CD4-positive, alpha-beta T cell treated with Interleukin-4 for 4 hours (primary cell): ENCODE measurements at regions not wholly inside any gene's neighbourhood (a gene's known extent, or its start where the extent isn't known, plus 50 kb on each side); places are given as distances from the start of the nearest gene placed in this dataset.
"Not testable (repeated sequence)": the region's sequence is repeated elsewhere in the genome, so short reads cannot be mapped to it uniquely, and the experiment has no call there.

Experiments
- DNase-seq: peaks from one replicate; pipeline ENCODE4 v3.0.0-alpha.2; 2020

DNA sequence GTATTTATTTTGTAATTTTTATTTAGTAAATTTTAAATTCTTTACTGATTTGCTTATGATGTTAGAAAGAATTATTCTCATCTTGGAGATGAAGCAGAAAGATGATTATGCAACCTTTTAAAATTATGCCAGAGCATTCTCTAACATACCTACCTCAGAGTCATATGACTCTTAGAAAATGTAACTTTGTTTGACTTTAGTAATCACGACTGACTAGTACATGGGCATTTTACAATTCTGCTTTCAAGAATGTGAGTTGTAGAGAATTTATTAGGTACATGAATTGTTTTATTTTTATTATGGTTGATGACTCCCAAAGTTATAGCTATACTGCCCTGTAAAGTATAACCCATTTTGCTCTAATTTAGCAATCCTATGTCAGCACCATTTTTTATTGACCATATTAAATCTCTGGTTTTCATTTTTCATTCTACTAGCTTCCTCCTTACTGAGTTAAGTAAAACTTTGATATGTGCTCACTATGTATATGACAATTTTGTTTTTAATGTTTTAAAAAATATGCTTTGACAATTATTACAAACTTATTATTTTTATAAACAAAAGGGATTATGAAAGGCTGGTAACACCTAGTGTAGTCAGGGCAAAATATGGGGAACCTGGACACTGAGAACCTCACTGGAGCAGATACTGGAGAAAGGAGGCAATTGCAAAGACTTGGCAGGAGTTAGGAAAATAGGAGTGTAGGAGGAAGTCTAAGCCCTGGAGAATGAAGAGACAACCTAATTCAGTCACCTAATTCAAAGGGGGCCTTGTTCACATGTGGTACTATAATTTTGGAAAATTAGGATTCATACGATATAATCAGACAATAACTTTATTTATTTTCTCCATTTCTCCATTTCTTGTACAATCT lies 249.7 kb upstream of the DAB2 start:
- no peak for DNase-seq

DNA sequence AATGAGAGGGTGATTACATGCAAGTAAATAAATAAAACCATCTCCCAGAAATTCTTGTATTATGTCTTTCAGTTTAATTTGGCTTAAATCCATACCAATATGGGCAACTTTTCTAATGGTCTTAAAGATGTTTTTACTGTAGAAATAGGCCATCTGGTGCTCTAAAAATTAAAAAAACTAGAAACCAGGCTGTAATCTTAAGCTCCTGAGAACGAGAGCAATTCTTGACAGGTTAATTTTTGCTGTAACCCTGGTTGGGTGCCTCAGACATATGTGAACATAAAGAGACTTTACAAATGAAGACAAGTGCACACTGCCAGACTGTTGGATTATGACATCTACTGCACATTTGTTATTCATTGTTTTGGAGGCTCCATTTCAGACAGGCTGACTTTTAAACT lies 246.8 kb upstream of the DAB2 start:
- DNase-seq = no peak

DNA sequence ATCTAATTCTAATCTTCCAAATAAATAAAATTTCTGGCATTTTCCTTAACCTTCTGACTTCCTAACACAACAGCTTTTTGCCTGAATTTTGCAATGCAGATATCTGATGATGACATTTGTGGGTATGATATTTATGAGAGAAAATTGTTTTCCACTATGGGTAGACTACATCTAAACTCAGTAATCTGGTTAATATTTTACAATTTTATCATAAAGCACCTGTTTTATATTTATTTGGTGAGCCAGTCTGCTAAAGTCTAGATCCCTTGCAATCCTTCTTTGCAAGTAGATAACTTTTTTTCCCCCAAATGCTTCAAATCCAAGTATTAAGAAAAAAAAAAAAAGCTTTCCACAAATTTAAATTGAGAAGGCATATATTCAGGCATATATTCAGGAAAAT lies 246.2 kb upstream of the DAB2 start:
- no peak for DNase-seq

GRCh38 chr5:39670391-39670790 lies 245.6 kb upstream of the DAB2 start:
- no peak for DNase-seq

GRCh38 chr5:39668980-39669379 lies 244.2 kb upstream of the DAB2 start:
- DNase-seq = no peak

DNA sequence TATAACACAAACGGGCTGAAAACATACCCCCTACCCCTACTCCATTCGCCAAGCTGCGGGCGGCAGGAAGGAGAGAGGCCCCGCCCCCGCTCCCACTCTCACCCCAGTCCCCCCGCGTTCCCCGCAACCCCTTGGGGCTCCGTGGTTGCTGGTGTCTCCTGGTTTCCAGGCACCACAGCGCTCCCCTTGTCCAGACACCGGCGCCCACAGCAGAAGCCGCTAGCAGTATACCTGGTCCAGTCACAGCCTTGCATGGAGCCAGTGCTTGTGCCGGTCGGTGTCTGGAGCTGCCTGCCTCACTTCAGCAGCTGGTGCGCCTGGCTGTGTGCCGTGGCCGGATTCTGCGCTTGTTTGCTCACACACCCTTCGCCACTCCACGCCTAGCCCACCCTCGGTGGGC lies 240.5 kb upstream of the DAB2 start:
- DNase-seq = no peak

GRCh38 chr5:39662945-39663344 lies 238.2 kb upstream of the DAB2 start:
- no peak for DNase-seq

DNA sequence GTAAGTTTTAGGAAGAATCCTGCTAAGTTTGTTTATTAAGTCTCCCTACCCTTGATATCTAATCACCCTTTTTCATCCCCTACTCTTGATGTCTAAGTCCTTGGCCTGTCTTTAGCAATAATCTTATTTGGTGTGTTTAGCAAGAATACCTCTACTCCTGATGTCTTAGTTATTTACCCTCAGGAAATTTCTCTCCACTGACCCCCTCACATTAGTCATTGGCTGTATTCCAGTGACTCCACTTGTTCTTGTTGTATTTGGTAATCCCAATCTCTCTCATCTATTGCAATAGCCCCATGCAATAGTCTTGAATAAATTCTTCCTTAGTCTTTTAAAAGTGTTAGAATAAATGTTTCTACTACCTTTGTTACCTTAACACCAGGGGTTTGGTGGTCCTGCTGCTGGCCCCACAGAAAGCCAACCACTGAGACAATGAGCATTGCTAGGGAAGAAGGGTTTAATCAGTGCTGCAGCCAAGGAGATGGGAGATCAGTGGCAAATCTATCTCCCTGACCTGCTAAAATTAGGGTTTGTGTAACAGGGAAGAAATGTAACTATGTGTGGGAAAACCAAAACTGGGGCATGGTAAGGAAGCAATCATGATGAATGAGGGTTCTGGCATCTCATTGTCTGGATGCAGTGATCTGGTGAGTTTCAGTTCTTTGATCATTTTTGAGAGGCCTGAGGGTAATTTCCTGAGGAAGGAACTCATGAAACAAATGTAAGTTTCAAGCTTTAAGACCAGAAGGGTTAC lies 236.4 kb upstream of the DAB2 start:
- DNase-seq = no peak

DNA sequence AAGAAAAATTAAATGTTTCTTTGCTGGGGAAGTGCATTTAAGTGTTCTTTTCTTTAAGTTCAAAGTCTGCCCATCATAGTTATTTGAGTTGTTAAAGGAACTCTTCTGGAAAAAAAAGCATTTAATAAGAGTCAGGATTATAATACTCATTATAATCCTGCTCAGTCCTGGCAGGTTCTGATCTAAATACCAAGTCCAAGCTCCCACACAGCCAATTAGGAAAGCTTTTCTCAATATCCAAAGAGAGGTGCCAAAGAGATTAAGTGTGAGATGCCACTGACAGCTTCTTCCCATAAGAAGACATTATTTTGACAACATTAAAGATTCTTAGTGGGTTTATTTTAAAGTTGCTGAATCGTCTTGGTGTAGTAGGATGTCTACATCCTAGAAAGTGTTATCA lies 235.2 kb upstream of the DAB2 start:
- no peak for DNase-seq

GRCh38 chr5:39658866-39659265 lies 234.1 kb upstream of the DAB2 start:
- DNase-seq = no peak

DNA sequence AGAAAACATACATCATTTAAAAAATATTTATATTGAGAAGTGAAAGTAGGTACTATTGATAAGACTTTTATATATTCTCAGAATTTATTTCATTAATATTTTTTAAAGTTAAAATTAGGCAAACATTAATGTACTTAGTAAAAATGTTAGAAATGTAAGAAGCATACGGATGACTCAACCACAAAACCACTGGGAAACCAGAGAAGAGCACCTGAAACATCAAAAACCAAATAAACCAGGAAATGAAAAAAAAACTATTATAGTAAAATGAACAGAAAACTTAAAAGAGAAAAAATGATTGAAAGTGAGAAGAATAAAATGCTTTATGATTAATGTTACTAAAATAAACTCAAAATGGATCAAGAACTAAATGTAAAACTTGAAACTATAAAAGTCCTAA lies 233.2 kb upstream of the DAB2 start:
- no peak for DNase-seq

- no peak for DNase-seq
These were observed 231.8 kb upstream of the DAB2 start for GRCh38 chr5:39656600-39656999.

- DNase-seq = no peak
These were observed 229.9 kb upstream of the DAB2 start for GRCh38 chr5:39654715-39655114.

GRCh38 chr5:39652481-39652880 lies 227.7 kb upstream of the DAB2 start:
- not testable (repeated sequence) for DNase-seq

GRCh38 chr5:39652036-39652435 lies 227.3 kb upstream of the DAB2 start:
- no peak for DNase-seq

GRCh38 chr5:39650008-39650762 lies 225.4 kb upstream of the DAB2 start:
- DNase-seq = no peak

DNA sequence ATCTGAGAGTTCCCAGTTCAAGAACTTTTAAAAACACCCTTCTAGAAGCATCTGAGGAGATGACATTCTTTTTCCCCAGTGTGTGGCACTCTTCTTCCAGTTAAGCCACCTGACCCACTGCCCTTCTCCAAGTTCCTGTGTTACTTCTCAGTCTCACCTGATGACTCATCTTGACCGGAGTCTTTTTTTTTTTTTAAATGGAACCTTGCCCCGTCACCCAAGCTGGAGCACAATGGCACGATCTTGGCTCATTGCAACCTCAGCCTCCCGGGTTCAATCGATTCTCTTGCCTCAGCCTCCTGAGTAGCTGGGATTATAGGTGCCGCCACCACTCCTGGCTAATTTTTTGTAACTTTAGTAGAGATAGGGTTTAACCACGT lies 224.1 kb upstream of the DAB2 start:
- DNase-seq = no peak

DNA sequence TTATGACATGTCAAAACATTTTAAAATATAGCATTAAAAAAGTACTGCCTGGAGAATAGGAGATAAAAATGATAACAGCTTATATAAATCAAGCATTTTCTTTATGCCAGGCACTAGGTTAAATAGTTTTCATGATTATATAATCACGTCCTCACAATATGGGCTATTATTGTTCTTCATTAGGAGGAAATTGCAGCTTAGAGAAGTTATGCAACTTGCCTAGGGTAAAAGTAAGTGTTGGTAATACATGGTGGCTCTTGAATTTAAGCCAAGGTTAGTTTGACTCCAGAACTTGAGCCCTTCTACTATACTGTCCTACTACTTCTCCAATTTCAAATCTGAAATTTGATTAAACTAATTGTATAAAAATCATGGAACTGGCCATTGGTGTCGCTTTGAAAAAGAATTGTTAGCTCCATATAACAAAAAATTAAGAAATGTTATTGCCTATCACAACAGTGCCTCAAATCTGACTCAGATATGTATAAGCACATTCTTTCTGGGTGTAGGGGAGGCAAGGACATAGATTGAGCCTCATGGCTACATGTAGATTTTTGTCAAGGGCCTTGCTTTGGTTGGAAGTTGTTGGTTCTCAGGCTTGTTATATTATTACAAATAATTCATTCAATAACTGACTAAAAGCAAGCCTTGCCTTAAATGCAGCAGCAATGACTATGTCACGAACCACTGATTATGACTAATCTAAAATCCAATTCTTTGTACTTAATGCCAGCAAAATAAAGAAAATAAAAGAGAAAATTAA lies 223.5 kb upstream of the DAB2 start:
- DNase-seq = no peak

DNA sequence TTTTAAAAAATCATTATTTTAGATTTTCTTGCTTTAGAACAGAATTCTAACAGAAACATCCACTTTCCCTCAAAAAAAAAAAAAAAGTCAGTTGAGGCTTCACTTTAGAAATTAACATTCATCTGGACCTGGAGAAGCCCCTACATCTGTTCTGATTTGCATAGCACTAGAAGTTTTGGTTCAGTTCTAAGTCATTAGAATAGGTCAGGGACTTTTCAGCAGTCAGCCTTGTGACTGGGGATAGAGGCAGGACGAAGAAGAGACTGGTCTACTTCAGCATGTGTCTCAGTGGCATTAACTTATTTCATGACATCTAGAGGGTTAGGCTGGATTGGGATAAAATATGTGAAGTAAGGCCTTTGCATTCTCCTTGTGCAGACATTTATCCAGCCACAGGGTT lies 215.8 kb upstream of the DAB2 start:
- DNase-seq = no peak

DNA sequence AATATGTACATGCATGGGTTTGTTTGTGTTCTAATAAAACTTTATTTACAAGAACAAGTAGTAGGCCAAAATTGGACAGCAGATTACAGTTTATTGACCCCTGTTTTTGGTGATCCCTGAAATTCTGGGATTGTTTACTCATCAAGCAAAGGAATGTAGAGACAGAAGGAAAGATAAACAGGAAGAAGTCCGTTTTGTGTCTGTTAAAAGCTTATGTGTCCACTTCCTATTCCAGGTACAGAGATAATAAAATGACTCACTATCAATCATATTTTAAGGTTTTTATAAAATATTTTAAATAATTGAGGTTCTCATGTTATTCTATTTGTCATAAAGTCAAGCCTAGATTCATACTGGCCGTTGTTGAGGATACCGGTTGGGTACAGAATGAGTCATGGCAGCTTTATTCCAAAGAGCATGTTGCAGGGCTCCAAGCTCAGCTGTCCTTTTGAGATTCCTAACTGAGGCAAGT lies 214.9 kb upstream of the DAB2 start:
- no peak for DNase-seq

- DNase-seq = no peak
These were observed 214.0 kb upstream of the DAB2 start for GRCh38 chr5:39638813-39639212.

- DNase-seq = no peak
These were observed 208.3 kb upstream of the DAB2 start for GRCh38 chr5:39633057-39633456.

DNA sequence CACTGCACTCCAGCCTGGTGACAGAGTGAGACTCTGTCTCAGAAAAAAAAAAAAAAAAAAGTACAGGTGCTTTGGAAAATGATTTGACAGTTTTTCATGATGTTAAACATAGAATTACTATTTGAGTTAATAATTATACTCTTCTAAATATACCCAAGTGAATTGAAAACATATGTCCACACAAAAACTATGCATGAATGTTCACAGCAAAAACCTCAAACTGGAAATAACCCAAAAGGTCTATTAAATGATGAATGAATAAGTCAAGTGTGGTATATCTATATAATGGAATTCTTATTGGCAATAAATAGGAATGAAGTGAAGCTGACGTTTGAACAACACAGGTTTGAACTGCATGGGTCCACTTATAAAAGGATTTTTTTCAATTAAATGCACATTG lies 207.2 kb upstream of the DAB2 start:
- no peak for DNase-seq
